A673 (cell line): ENCODE measurements at regions not wholly inside any gene's neighbourhood (a gene's known extent, or its start where the extent isn't known, plus 50 kb on each side); places are given as distances from the start of the nearest gene placed in this dataset.

ENCODE experiments used
- BruUV-seq: library from RNA; stranded (reverse); fragments of 400-500 nt; replicated peaks from 2 replicates; lab custom pipeline; 2021; lab: Mats Ljungman, UMichigan
- CTCF ChIA-PET: fragments of 300-600 bp; sonication (Branson Sonifier 250); formaldehyde crosslinking; loops from one replicate; lab custom pipeline; 2022; ENCODE audit warnings: antibody characterized with exemption; lab: Charles Lee
- POLR2A ChIA-PET: fragments of 300-600 bp; sonication (Branson Sonifier 250); formaldehyde crosslinking; loops from one replicate; lab custom pipeline; 2022; ENCODE audit warnings: antibody characterized with exemption; ENCODE audit not compliant: low non-redundant PET; lab: Charles Lee
- DNase-seq: peaks from one replicate; pipeline ENCODE4 v3.0.0-alpha.2; 2015; ENCODE audit warnings: low spot score
- H3K27ac ChIP-seq: fragments of 200-600 bp; sonication (generic); 2 replicates; pipeline ENCODE4 v1.5.1; 2016; ENCODE audit warnings: mixed run types, low read depth, mild to moderate bottlenecking, mixed read lengths, antibody characterized with exemption, low read length; ENCODE audit not compliant: poor library complexity, severe bottlenecking
- H3K27me3 ChIP-seq: fragments of 200-600 bp; sonication (generic); replicated peaks from 2 replicates; pipeline ENCODE4 v1.6.1; 2017; ENCODE audit warnings: mixed run types, low read depth, mild to moderate bottlenecking, mixed read lengths, antibody characterized with exemption, low read length; ENCODE audit not compliant: insufficient read depth, poor library complexity
- H3K36me3 ChIP-seq: fragments of 200-600 bp; sonication (generic); 2 replicates; pipeline ENCODE4 v1.6.1; 2016; ENCODE audit warnings: mixed run types, mild to moderate bottlenecking, mixed read lengths, antibody characterized with exemption, low read length; ENCODE audit not compliant: insufficient read depth, poor library complexity, severe bottlenecking
- H3K4me1 ChIP-seq: fragments of 200-600 bp; sonication (generic); 2 replicates; pipeline ENCODE4 v1.6.1; 2017; ENCODE audit warnings: mixed run types, mild to moderate bottlenecking, mixed read lengths, antibody characterized with exemption, low read length; ENCODE audit not compliant: insufficient read depth, poor library complexity, severe bottlenecking
- H3K4me3 ChIP-seq: fragments of 200-600 bp; sonication (generic); 2 replicates; pipeline ENCODE4 v1.5.1; 2016; ENCODE audit warnings: low read depth, mixed run types, mild to moderate bottlenecking, mixed read lengths, low read length; ENCODE audit not compliant: poor library complexity, severe bottlenecking
- H3K9me3 ChIP-seq: fragments of 200-600 bp; sonication (generic); 2 replicates; pipeline ENCODE4 v1.6.1; 2016; ENCODE audit warnings: mixed run types, low read depth, mild to moderate bottlenecking, mixed read lengths, antibody characterized with exemption, low read length; ENCODE audit not compliant: poor library complexity, severe bottlenecking
- EZH2 ChIP-seq: fragments of 200-600 bp; sonication (generic); IDR thresholded peaks from 2 replicates; pipeline ENCODE4 v1.6.1; 2017; ENCODE audit warnings: borderline replicate concordance, low read depth, mild to moderate bottlenecking, mixed read lengths, antibody characterized with exemption, low read length; ENCODE audit not compliant: poor library complexity, severe bottlenecking
- intact Hi-C: fragments of 100-400 bp; cut with micrococcal nuclease; formaldehyde crosslinking; loops from one replicate; pipeline ENCODE4 v1.10.0; 2022; ENCODE audit not compliant: unreplicated experiment
- TF ChIP-seq, protein P1 (sequence below): fragments of 300-800, 200-600 bp; sonication (generic); conservative IDR thresholded peaks from 2 replicates; pipeline ENCODE4 v1.5.1; 2017; ENCODE audit warnings: low read depth, mild to moderate bottlenecking, antibody characterized with exemption, low read length, moderate library complexity, mixed read lengths

DNA sequence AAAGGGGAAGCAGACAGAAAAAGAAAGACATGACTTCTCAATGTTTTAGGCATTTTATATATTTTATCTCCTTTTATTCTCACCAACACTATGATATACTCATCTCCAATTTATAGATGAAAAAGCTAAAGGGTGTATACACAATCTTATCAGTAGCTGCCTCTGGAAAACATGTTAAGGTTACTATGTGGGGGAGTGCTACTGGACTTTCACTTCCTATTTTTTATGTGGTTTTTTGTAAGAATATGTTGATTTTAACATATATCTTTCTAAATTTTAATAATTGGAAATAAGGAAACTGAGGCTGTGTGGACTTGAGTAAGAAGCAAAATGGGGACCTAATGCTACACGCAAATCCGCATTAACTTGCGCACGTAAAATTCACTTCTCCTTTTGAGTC lies 99.6 kb upstream of the PDE3A start:
- H3K27ac ChIP-seq: no peak overlapping the region
- no peak for TF ChIP-seq EZH2
- TF ChIP-seq, protein P1, sequence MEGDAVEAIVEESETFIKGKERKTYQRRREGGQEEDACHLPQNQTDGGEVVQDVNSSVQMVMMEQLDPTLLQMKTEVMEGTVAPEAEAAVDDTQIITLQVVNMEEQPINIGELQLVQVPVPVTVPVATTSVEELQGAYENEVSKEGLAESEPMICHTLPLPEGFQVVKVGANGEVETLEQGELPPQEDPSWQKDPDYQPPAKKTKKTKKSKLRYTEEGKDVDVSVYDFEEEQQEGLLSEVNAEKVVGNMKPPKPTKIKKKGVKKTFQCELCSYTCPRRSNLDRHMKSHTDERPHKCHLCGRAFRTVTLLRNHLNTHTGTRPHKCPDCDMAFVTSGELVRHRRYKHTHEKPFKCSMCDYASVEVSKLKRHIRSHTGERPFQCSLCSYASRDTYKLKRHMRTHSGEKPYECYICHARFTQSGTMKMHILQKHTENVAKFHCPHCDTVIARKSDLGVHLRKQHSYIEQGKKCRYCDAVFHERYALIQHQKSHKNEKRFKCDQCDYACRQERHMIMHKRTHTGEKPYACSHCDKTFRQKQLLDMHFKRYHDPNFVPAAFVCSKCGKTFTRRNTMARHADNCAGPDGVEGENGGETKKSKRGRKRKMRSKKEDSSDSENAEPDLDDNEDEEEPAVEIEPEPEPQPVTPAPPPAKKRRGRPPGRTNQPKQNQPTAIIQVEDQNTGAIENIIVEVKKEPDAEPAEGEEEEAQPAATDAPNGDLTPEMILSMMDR: no peak

DNA sequence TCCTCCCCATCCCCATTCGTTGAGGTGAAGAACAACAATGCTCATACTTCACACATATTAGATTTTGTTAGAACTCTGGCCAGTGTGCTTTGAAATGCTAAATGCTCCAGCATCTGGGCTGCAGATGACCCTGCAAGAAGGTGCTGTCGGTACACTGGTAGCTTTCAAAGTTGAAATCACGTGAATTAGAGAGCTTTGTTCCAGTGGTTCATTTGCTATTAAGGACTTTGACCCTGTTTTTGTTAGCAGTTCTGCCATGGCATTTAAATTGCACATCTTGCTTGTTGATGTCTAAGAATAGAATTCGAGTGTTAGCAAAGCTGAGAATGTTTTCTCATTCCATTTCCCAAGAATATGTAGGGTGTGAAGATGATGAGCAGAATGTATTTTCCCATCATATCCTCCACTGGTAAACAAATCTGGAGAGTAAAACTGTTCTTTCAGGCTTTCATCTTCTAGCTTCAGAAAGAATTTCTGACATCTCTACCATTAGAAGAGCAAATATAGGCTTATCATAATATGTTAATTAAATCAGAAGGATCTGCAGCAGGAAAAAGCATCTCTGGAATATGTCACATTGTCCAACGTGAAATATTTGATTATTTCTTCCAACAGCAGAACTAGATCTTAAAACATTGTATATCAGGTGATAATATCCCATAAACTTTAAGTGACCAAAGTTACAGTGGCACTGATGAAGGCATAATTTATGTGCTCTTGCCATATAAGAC lies 98.8 kb upstream of the PDE3A start:
- peaks cover 5% of the 10 kb centered on the region for H3K4me1 ChIP-seq
- intact Hi-C loops: no loop called here
- H3K27ac ChIP-seq: no peak overlapping the region
- no peaks in the 10 kb centered on the region for H3K36me3 ChIP-seq
- H3K27me3 ChIP-seq: no peaks in the 10 kb centered on the region
- ChIA-PET CTCF (no interaction called here), POLR2A (no interaction called here)
- H3K4me3 ChIP-seq: no peak overlapping the region
- BruUV-seq: no TSS peak
- TF ChIP-seq, protein P1: no peak
- no peak for TF ChIP-seq EZH2
- DNase-seq: no peak
- no peaks in the 10 kb centered on the region for H3K9me3 ChIP-seq

More for the DNA sequence above, 99.6 kb upstream of the PDE3A start:
- no peak for DNase-seq
- Histone ChIP-seq H3K9me3 (no peaks in the 10 kb centered on the region), H3K4me1 (peaks cover 5% of the 10 kb centered on the region), H3K36me3 (no peaks in the 10 kb centered on the region), H3K27me3 (no peaks in the 10 kb centered on the region), H3K4me3 (no peak overlapping the region)
- CTCF ChIA-PET: no interaction called here
- POLR2A ChIA-PET: no interaction called here
- intact Hi-C loops: no loop called here
- no TSS peak for BruUV-seq

DNA sequence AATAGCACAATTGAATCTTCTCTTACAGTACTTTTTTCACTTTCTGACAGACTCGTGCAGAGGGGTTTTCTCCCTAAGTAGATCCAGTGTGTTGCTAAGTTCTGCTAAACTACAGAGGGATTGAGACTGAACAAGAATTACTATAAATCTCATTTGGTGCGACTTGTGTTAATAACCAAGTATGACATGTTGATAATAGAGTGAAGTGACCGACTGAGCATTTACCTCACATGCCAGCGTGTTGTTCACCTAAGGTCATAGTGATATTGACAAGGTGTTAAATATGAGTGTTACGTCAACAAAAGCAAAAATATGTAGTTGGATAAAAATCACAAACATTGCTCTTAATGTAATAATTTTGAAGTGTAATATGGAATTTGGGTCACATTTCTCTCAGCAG lies 97.8 kb upstream of the PDE3A start:
- POLR2A ChIA-PET: no interaction called here
- H3K9me3 ChIP-seq: no peaks in the 10 kb centered on the region
- peaks cover 5% of the 10 kb centered on the region for H3K4me1 ChIP-seq
- no TSS peak for BruUV-seq
- CTCF ChIA-PET: no interaction called here
- H3K36me3 ChIP-seq: no peaks in the 10 kb centered on the region
- TF ChIP-seq, protein P1: no peak
- no peak for TF ChIP-seq EZH2
- H3K27ac ChIP-seq: no peak overlapping the region
- H3K4me3 ChIP-seq: no peak overlapping the region
- H3K27me3 ChIP-seq: no peaks in the 10 kb centered on the region
- DNase-seq: no peak
- intact Hi-C loops: no loop called here
